MM.1S (cell line): ENCODE measurements at regions not wholly inside any gene's neighbourhood (a gene's known extent, or its start where the extent isn't known, plus 50 kb on each side); places are given as distances from the start of the nearest gene placed in this dataset.

Source experiments
- DNase-seq: peaks from one replicate; pipeline ENCODE4 v3.0.0-alpha.2; 2015
- H2AFZ ChIP-seq: fragments of 300-600 bp; sonication (generic); 2 replicates; pipeline ENCODE4 v1.6.0; 2016; ENCODE audit warnings: antibody characterized with exemption, low read length
- H3F3A ChIP-seq: fragments of 300-600 bp; sonication (generic); 2 replicates; pipeline ENCODE4 v1.6.1; 2016; ENCODE audit warnings: mild to moderate bottlenecking, antibody characterized with exemption, low read length, moderate library complexity, mixed read lengths; ENCODE audit not compliant: insufficient read depth
- H3K27ac ChIP-seq: fragments of 300-600 bp; sonication (generic); 2 replicates; pipeline ENCODE4 v1.5.1; 2016; ENCODE audit warnings: mild to moderate bottlenecking, low read length
- H3K27me3 ChIP-seq: fragments of 300-600 bp; sonication (generic); replicated peaks from 2 replicates; pipeline ENCODE4 v1.6.0; 2016; ENCODE audit warnings: low read length; ENCODE audit not compliant: insufficient read depth
- H3K36me3 ChIP-seq: fragments of 300-600 bp; sonication (generic); replicated peaks from 2 replicates; pipeline ENCODE4 v1.6.1; 2016; ENCODE audit warnings: mild to moderate bottlenecking, low read length, mixed read lengths; ENCODE audit not compliant: insufficient read depth
- H3K4me1 ChIP-seq: fragments of 300-600 bp; sonication (generic); 2 replicates; pipeline ENCODE4 v1.6.1; 2016; ENCODE audit warnings: low read length, mixed read lengths
- H3K4me2 ChIP-seq: fragments of 300-600 bp; sonication (generic); 2 replicates; pipeline ENCODE4 v1.6.0; 2016; ENCODE audit warnings: low read depth, low read length
- H3K4me3 ChIP-seq: fragments of 300-600 bp; sonication (generic); 2 replicates; pipeline ENCODE4 v1.5.1; 2016; ENCODE audit warnings: low read length, mixed read lengths
- H3K79me2 ChIP-seq: fragments of 300-600 bp; sonication (generic); 2 replicates; pipeline ENCODE4 v1.6.1; 2016; ENCODE audit warnings: mixed run types, low read length, mixed read lengths
- H3K9ac ChIP-seq: fragments of 300-600 bp; sonication (generic); 2 replicates; pipeline ENCODE4 v1.6.1; 2016; ENCODE audit warnings: low read length, mixed read lengths
- H3K9me2 ChIP-seq: fragments of 300-600 bp; sonication (generic); replicated peaks from 2 replicates; pipeline ENCODE4 v1.6.1; 2016; ENCODE audit warnings: mild to moderate bottlenecking, low read length, mixed read lengths; ENCODE audit not compliant: insufficient read depth
- H3K9me3 ChIP-seq: fragments of 300-600 bp; sonication (generic); replicated peaks from 2 replicates; pipeline ENCODE4 v1.6.1; 2016; ENCODE audit warnings: mild to moderate bottlenecking, low read length, mixed read lengths; ENCODE audit not compliant: insufficient read depth
- H4K20me1 ChIP-seq: fragments of 300-600 bp; sonication (generic); 2 replicates; pipeline ENCODE4 v1.6.1; 2016; ENCODE audit warnings: mild to moderate bottlenecking, low read length, moderate library complexity, mixed read lengths; ENCODE audit not compliant: insufficient read depth
- EZH2 ChIP-seq: fragments of 300-600 bp; sonication (generic); optimal IDR thresholded peaks from 2 replicates; pipeline ENCODE3; 2017; ENCODE audit warnings: low read depth, mild to moderate bottlenecking, antibody characterized with exemption, low read length, mixed read lengths
- EZH2phosphoT487 ChIP-seq: fragments of 300-600 bp; sonication (generic); IDR thresholded peaks from 2 replicates; pipeline ENCODE4 v1.6.1; 2018; ENCODE audit warnings: antibody characterized with exemption, low read length
- TF ChIP-seq, protein P1 (sequence below): fragments of 300-600 bp; sonication (generic); IDR thresholded peaks from 2 replicates; pipeline ENCODE4 v1.5.1; 2016; ENCODE audit warnings: antibody characterized with exemption, low read length, mixed read lengths

DNA sequence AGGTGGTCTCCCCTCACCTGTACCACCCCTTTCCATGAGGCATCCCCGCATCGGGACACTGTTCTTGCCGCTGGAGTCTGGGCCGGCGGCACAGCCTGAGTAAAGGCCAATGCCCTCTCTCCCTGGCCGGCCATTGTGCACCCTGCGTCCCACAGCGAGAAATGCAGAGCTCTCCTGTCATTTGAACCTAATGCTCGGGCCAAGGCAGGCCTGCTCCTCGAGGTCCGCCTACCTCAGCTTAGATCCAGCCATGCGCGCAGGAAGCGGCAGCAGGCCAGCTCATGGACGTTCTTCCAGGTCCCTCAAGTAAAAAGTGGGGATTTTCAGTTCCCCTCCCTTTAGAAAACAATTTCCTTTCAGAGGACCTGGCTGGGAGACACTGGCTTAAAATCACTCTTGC, 135.0 kb downstream of the HSD17B3 start:
- Histone ChIP-seq H3K4me2 (no peak overlapping the region), H3K4me3 (no peak overlapping the region), H3K27me3 (no peaks in the 10 kb centered on the region), H2AFZ (no peak overlapping the region), H3K9ac (no peak overlapping the region), H3K9me2 (no peaks in the 10 kb centered on the region), H3K27ac (no peak overlapping the region), H3F3A (no peaks in the 10 kb centered on the region), H3K36me3 (no peaks in the 10 kb centered on the region), H3K4me1 (no peaks in the 10 kb centered on the region), H3K9me3 (no peaks in the 10 kb centered on the region), H4K20me1 (no peaks in the 10 kb centered on the region), H3K79me2 (no peaks in the 10 kb centered on the region)
- TF ChIP-seq, protein P1, sequence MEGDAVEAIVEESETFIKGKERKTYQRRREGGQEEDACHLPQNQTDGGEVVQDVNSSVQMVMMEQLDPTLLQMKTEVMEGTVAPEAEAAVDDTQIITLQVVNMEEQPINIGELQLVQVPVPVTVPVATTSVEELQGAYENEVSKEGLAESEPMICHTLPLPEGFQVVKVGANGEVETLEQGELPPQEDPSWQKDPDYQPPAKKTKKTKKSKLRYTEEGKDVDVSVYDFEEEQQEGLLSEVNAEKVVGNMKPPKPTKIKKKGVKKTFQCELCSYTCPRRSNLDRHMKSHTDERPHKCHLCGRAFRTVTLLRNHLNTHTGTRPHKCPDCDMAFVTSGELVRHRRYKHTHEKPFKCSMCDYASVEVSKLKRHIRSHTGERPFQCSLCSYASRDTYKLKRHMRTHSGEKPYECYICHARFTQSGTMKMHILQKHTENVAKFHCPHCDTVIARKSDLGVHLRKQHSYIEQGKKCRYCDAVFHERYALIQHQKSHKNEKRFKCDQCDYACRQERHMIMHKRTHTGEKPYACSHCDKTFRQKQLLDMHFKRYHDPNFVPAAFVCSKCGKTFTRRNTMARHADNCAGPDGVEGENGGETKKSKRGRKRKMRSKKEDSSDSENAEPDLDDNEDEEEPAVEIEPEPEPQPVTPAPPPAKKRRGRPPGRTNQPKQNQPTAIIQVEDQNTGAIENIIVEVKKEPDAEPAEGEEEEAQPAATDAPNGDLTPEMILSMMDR, result no peak
- no peak for TF ChIP-seq EZH2
- TF ChIP-seq EZH2phosphoT487, result no peak
- DNase-seq, result no peak

DNA sequence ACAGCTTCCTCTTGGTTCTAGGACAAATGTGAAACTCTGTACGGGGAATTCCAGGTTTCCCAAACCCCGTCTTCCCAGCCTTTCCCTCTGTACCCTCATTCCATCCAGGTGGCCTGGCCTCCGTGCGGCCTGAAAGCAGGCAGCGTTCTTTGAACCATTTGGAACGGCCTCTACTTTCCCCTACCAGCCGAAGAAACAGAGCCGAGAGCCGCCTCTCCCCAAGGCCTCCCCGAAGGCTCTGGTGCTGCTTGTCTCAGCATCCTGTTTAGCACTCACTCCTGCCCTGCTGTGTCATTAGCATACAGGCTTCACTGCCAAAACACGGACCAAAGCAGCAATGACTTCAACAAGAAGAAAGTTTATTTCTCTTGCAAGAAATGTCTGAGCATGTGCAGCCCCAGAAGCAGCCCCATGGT, 137.7 kb downstream of the HSD17B3 start:
- Histone ChIP-seq H3K79me2 (no peaks in the 10 kb centered on the region), H3K9me3 (no peaks in the 10 kb centered on the region), H3K27ac (no peak overlapping the region), H2AFZ (no peak overlapping the region), H3K4me1 (no peaks in the 10 kb centered on the region), H3K27me3 (no peaks in the 10 kb centered on the region), H3F3A (no peaks in the 10 kb centered on the region), H3K36me3 (no peaks in the 10 kb centered on the region), H3K9me2 (no peaks in the 10 kb centered on the region), H4K20me1 (no peaks in the 10 kb centered on the region), H3K4me2 (no peak overlapping the region), H3K9ac (no peak overlapping the region), H3K4me3 (no peak overlapping the region)
- DNase-seq, result no peak
- TF ChIP-seq, protein P1, result no peak
- TF ChIP-seq EZH2 (no peak), EZH2phosphoT487 (no peak)

DNA sequence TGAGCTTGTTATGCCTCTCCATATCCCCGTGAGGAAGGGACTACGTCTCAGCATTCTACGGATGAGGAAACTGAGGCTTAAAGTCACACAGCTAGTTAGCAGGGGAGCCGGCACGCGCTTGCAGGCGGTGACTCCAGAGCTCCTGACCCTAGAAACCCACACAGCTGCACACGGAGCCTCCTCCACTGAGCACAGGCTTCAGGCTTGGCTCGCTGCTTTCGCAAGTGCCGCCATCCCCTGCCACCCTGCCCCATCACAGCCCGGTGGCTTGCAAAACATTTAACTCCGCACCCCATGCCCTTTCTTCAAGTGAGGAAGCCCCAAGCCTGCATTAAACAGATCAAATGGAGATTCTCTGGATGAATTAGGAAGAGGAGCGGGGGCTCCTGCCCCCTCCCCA, 138.3 kb downstream of the HSD17B3 start:
- H3K9me3 ChIP-seq, result no peaks in the 10 kb centered on the region
- H4K20me1 ChIP-seq, result no peaks in the 10 kb centered on the region
- no peak overlapping the region for H2AFZ ChIP-seq
- no peaks in the 10 kb centered on the region for H3F3A ChIP-seq
- TF ChIP-seq, protein P1, result no peak
- TF ChIP-seq EZH2phosphoT487, result no peak
- TF ChIP-seq EZH2, result no peak
- DNase-seq, result no peak
- no peak overlapping the region for H3K27ac ChIP-seq
- H3K4me3 ChIP-seq, result no peak overlapping the region
- H3K9me2 ChIP-seq, result no peaks in the 10 kb centered on the region
- no peak overlapping the region for H3K9ac ChIP-seq
- no peaks in the 10 kb centered on the region for H3K4me1 ChIP-seq
- H3K36me3 ChIP-seq, result no peaks in the 10 kb centered on the region
- no peaks in the 10 kb centered on the region for H3K27me3 ChIP-seq
- no peak overlapping the region for H3K4me2 ChIP-seq
- no peaks in the 10 kb centered on the region for H3K79me2 ChIP-seq

DNA sequence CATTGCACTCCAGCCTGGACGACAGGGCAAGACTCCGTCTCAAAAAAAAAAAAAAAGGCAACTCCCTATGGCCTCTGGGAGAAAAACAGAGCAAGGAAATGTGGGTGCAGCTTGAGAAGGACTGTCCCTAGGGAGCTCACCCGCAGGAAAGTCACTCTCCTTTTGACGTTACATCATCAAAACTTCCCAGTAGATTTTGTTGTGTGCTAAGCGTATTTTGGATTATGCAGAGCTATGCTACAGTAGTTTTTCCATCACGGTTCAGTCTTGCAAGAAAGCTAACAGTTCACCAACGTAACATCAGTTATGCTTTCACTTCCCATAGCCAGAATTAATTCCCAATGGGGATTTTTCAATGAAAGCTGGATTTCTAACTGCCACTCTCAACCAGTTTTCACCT, 138.8 kb downstream of the HSD17B3 start:
- Histone ChIP-seq H3F3A (no peaks in the 10 kb centered on the region), H3K79me2 (no peaks in the 10 kb centered on the region), H3K9me2 (no peaks in the 10 kb centered on the region), H4K20me1 (no peaks in the 10 kb centered on the region), H3K4me2 (no peak overlapping the region), H3K4me1 (no peaks in the 10 kb centered on the region), H3K27ac (no peak overlapping the region), H3K36me3 (no peaks in the 10 kb centered on the region), H2AFZ (no peak overlapping the region), H3K27me3 (no peaks in the 10 kb centered on the region), H3K9me3 (no peaks in the 10 kb centered on the region), H3K4me3 (no peak overlapping the region), H3K9ac (no peak overlapping the region)
- TF ChIP-seq EZH2phosphoT487 (no peak), EZH2 (no peak)
- TF ChIP-seq, protein P1, result no peak
- no peak for DNase-seq
